HCT116 (cell line): ENCODE measurements at regions not wholly inside any gene's neighbourhood (a gene's known extent, or its start where the extent isn't known, plus 50 kb on each side); places are given as distances from the start of the nearest gene placed in this dataset.

ENCODE experiments used
- ATAC-seq: fragments of 200-7000 bp; cut with Tn5 transposase; 2 replicates; pipeline ENCODE4 v1.9.1; 2020; ENCODE audit warnings: mild to moderate bottlenecking, moderate library complexity
- BruUV-seq: library from RNA; stranded (reverse); fragments of 400-500 nt; replicated peaks from 2 replicates; lab custom pipeline; 2021; lab: Mats Ljungman, UMichigan
- CTCF ChIA-PET: fragments of 300-600 bp; sonication (Branson Sonifier 250); formaldehyde crosslinking; loops from one replicate; lab custom pipeline; 2021; ENCODE audit warnings: antibody characterized with exemption; lab: Charles Lee
- POLR2A ChIA-PET: fragments of 300-600, 350-600 bp; sonication (Branson Sonifier 250); formaldehyde crosslinking; loops from one replicate; lab custom pipeline; 2021; ENCODE audit warnings: antibody characterized with exemption; lab: Charles Lee
- RAD21 ChIA-PET, 2 experiments: fragments of 300-600 bp; sonication (Branson Sonifier 250); formaldehyde crosslinking; loops; one replicate each; lab custom pipeline; 2023; ENCODE audit warnings: low total read pairs in 2 of 2; ENCODE audit not compliant: uncharacterized antibody in 2 of 2, unreplicated experiment in 2 of 2, low non-redundant PET in 1 of 2; lab: Charles Lee
- DNase-seq: peaks from one replicate; pipeline ENCODE4 v3.0.0-alpha.2; 2010; ENCODE audit warnings: low read depth, low spot score
- H2AFZ ChIP-seq: fragments of 200-600 bp; shearing (Covaris generic), sonication (generic); 2 replicates; pipeline ENCODE4 v1.6.1; 2017; ENCODE audit warnings: low read depth, mixed run types, mixed read lengths, antibody characterized with exemption, low read length; ENCODE audit not compliant: poor library complexity, severe bottlenecking
- H3K27ac ChIP-seq: 2 replicates; pipeline ENCODE4 v1.5.1; 2012; ENCODE audit warnings: low read depth, low read length
- H3K27me3 ChIP-seq: fragments of 200-600 bp; sonication (generic); 2 replicates; pipeline ENCODE4 v1.6.1; 2016; ENCODE audit warnings: mixed run types, low read length, mixed read lengths; ENCODE audit not compliant: insufficient read depth
- H3K36me3 ChIP-seq, 2 experiments: fragments of 200-500 bp in 1 of 2; fragments of 200-600 bp in 1 of 2; sonication (Bioruptor generic) in 1 of 2; sonication (generic) in 1 of 2; 2 replicates each; pipeline versions ENCODE4 v1.5.1 to v1.6.1; 2014 to 2016; ENCODE audit warnings: low read length in 2 of 2, inconsistent platforms in 1 of 2, mixed read lengths in 1 of 2, mixed run types in 1 of 2; ENCODE audit not compliant: insufficient read depth in 2 of 2, control insufficient read depth in 1 of 2
- H3K4me1 ChIP-seq, 2 experiments: fragments of 200-600 bp in 1 of 2; sonication (generic) in 1 of 2; 2 replicates each; pipeline versions ENCODE4 v1.5.1 to v1.6.1; 2012 to 2017; ENCODE audit warnings: low read length in 2 of 2, inconsistent platforms in 1 of 2, mild to moderate bottlenecking in 1 of 2, mixed read lengths in 1 of 2, mixed run types in 1 of 2, moderate library complexity in 1 of 2; ENCODE audit not compliant: insufficient read depth in 2 of 2, control insufficient read depth in 1 of 2
- H3K4me2 ChIP-seq: fragments of 200-600 bp; sonication (generic); 2 replicates; pipeline ENCODE4 v1.6.1; 2017; ENCODE audit warnings: mixed run types, low read length, mixed read lengths
- H3K4me3 ChIP-seq, 2 experiments: fragments of 200-600 bp in 1 of 2; sonication (generic) in 1 of 2; replicated peaks in 1 of 2; 2 replicates each; pipeline ENCODE4 v1.5.1; 2011 to 2016; ENCODE audit warnings: low read length in 2 of 2, control low read depth in 1 of 2, low read depth in 1 of 2, mild to moderate bottlenecking in 1 of 2, mixed read lengths in 1 of 2, mixed run types in 1 of 2
- H3K79me2 ChIP-seq: fragments of 200-600 bp; sonication (generic); 2 replicates; pipeline ENCODE4 v1.6.1; 2017; ENCODE audit warnings: mild to moderate bottlenecking, mixed run types, low read length, moderate library complexity, mixed read lengths; ENCODE audit not compliant: insufficient read depth
- H3K9ac ChIP-seq: fragments of 200-600 bp; sonication (generic); 2 replicates; pipeline ENCODE4 v1.6.1; 2016; ENCODE audit warnings: low read length, mixed read lengths
- H3K9me2 ChIP-seq: fragments of 200-600 bp; sonication (generic), shearing (Covaris generic); 2 replicates; pipeline ENCODE4 v1.6.1; 2017; ENCODE audit warnings: mixed run types, mild to moderate bottlenecking, moderate library complexity; ENCODE audit not compliant: insufficient read depth
- H3K9me3 ChIP-seq, 2 experiments: fragments of 200-500 bp in 1 of 2; fragments of 200-600 bp in 1 of 2; sonication (Bioruptor generic) in 1 of 2; sonication (generic) in 1 of 2; 2 replicates each; pipeline ENCODE4 v1.6.1; 2014 to 2017; ENCODE audit warnings: low read length in 2 of 2, mixed read lengths in 2 of 2, inconsistent platforms in 1 of 2, low read depth in 1 of 2, mild to moderate bottlenecking in 1 of 2, mixed run types in 1 of 2, moderate library complexity in 1 of 2; ENCODE audit not compliant: control insufficient read depth in 1 of 2, insufficient read depth in 1 of 2
- H4K20me1 ChIP-seq: fragments of 200-600 bp; sonication (generic), shearing (Covaris generic); 2 replicates; pipeline ENCODE4 v1.6.1; 2017; ENCODE audit warnings: mixed run types, mild to moderate bottlenecking, moderate library complexity; ENCODE audit not compliant: insufficient read depth
- CEBPB ChIP-seq: IDR thresholded peaks from 2 replicates; pipeline ENCODE4 v1.6.1; 2012; ENCODE audit warnings: low read depth
- JUND ChIP-seq: IDR thresholded peaks from 2 replicates; pipeline ENCODE4 v1.6.1; 2012
- POLR2A ChIP-seq: IDR thresholded peaks from 2 replicates; pipeline ENCODE4 v1.7.0; 2011; ENCODE audit warnings: borderline replicate concordance; ENCODE audit not compliant: insufficient read depth, insufficient read length; ENCODE audit errors: extremely low read depth
- RAD21 ChIP-seq: IDR thresholded peaks from 2 replicates; pipeline ENCODE4 v1.6.1; 2012; ENCODE audit warnings: low read depth, mild to moderate bottlenecking
- ZNF274 ChIP-seq: fragments of 200-500 bp; sonication (Bioruptor generic); IDR thresholded peaks from 2 replicates; pipeline ENCODE4 v1.6.1; 2014; ENCODE audit warnings: mild to moderate bottlenecking, low read depth, low read length, inconsistent platforms
- intact Hi-C: fragments of 100-400 bp; cut with micrococcal nuclease; formaldehyde crosslinking; loops from 2 replicates; pipeline ENCODE4 v1.10.0; 2022
- TF ChIP-seq, protein P1 (sequence below), 3 experiments: fragments of 200-600 bp in 1 of 3; sonication (generic) in 1 of 3; IDR thresholded peaks in 2 of 3; conservative IDR thresholded peaks in 1 of 3; 2 replicates each; pipeline ENCODE4 v1.5.1; 2012 to 2017; ENCODE audit warnings: low read depth in 2 of 3, low read length in 2 of 3, antibody characterized with exemption in 1 of 3, borderline replicate concordance in 1 of 3, control low read depth in 1 of 3, mild to moderate bottlenecking in 1 of 3, mixed read lengths in 1 of 3, mixed run types in 1 of 3, moderate library complexity in 1 of 3; ENCODE audit not compliant: insufficient read depth in 1 of 3
- TF ChIP-seq, protein P2 (sequence below): IDR thresholded peaks from 2 replicates; pipeline ENCODE4 v1.6.1; 2012

DNA sequence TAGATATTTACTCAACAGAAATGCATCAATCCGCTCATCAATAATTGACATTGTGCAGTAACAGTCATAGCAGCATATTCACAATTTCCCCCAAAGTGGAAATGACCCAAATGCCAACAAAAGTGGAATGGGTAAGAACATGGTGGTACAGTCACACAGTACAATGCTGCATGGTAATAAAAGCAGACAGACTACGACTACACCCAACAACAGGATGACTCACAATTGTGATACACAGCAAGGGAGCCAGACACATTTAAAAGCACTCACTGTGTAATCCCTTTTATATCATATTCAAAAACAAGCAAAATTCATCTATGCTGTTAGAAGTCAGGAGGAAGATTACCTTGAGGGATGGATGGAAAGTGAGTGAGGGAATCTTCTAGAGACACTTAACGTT lies 76.5 kb upstream of the NUDT7 start:
- Histone ChIP-seq H3K9me3 (no peaks in the 10 kb centered on the region), H3K27me3 (peaks cover 47% of the 10 kb centered on the region), H3K4me3 (no peak overlapping the region), H3K79me2 (no peaks in the 10 kb centered on the region), H3K36me3 (no peaks in the 10 kb centered on the region), H3K9me2 (no peaks in the 10 kb centered on the region), H3K27ac (no peak overlapping the region), H3K9ac (no peak overlapping the region), H3K4me1 (no peaks in the 10 kb centered on the region), H3K4me2 (no peak overlapping the region), H2AFZ (no peak overlapping the region), H4K20me1 (no peaks in the 10 kb centered on the region)
- intact Hi-C loops, result no loop called here
- BruUV-seq, result no TSS peak
- no peak for ATAC-seq
- ChIA-PET CTCF (no interaction called here), POLR2A (no interaction called here), RAD21 (no interaction called here)
- no peak for DNase-seq
- TF ChIP-seq ZNF274, result no peak
- no peak for TF ChIP-seq RAD21

DNA sequence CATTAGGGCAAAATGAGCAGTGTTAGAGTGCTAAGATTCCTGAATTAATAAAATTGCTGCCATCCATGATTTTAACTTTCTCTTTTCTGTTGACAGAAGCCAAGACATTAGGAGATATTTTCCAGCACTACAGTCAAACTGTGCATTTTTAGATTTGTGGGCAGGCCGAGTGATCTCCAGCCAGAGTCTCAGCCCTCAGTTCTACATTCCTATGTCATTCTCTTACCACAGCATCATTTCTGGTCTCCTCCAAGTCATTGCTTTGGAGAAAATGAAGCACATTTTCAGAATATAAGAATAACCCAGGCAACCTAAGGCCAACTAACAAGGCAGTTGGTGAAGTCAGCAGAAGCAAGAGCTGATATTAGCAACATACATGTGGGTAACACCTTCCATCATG lies 74.6 kb upstream of the NUDT7 start:
- TF ChIP-seq CEBPB, result no peak
- TF ChIP-seq POLR2A, result no peak
- TF ChIP-seq JUND, result no peak
- TF ChIP-seq, protein P1, sequence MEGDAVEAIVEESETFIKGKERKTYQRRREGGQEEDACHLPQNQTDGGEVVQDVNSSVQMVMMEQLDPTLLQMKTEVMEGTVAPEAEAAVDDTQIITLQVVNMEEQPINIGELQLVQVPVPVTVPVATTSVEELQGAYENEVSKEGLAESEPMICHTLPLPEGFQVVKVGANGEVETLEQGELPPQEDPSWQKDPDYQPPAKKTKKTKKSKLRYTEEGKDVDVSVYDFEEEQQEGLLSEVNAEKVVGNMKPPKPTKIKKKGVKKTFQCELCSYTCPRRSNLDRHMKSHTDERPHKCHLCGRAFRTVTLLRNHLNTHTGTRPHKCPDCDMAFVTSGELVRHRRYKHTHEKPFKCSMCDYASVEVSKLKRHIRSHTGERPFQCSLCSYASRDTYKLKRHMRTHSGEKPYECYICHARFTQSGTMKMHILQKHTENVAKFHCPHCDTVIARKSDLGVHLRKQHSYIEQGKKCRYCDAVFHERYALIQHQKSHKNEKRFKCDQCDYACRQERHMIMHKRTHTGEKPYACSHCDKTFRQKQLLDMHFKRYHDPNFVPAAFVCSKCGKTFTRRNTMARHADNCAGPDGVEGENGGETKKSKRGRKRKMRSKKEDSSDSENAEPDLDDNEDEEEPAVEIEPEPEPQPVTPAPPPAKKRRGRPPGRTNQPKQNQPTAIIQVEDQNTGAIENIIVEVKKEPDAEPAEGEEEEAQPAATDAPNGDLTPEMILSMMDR (IDR thresholded peaks at IDR 0.05 in 2 of 3, conservative IDR thresholded peaks at IDR 0.05 in 1 of 3; ENCODE audit: borderline replicate concordance in 1 of 3, insufficient read depth in 1 of 3, low read depth in 2 of 3, low read length in 2 of 3), result no peak
- TF ChIP-seq, protein P2, sequence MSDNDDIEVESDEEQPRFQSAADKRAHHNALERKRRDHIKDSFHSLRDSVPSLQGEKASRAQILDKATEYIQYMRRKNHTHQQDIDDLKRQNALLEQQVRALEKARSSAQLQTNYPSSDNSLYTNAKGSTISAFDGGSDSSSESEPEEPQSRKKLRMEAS, result no peak
- ChIA-PET POLR2A (no interaction called here), RAD21 (no interaction called here), CTCF (no interaction called here)
- Histone ChIP-seq H3K4me3 (no peak overlapping the region), H2AFZ (no peak overlapping the region), H3K27me3 (peaks cover 52% of the 10 kb centered on the region), H3K4me1 (no peaks in the 10 kb centered on the region), H3K27ac (no peak overlapping the region), H4K20me1 (no peaks in the 10 kb centered on the region), H3K4me2 (no peak overlapping the region), H3K9ac (no peak overlapping the region), H3K9me3 (no peaks in the 10 kb centered on the region), H3K36me3 (no peaks in the 10 kb centered on the region), H3K79me2 (no peaks in the 10 kb centered on the region), H3K9me2 (no peaks in the 10 kb centered on the region)
- no TSS peak for BruUV-seq
- DNase-seq, result no peak
- intact Hi-C loops, result no loop called here
- no peak for ATAC-seq
